ENCODE measurements at regions not wholly inside any gene's neighbourhood (a gene's known extent, or its start where the extent isn't known, plus 50 kb on each side); places are given as distances from the start of the nearest gene placed in this dataset.

DNA sequence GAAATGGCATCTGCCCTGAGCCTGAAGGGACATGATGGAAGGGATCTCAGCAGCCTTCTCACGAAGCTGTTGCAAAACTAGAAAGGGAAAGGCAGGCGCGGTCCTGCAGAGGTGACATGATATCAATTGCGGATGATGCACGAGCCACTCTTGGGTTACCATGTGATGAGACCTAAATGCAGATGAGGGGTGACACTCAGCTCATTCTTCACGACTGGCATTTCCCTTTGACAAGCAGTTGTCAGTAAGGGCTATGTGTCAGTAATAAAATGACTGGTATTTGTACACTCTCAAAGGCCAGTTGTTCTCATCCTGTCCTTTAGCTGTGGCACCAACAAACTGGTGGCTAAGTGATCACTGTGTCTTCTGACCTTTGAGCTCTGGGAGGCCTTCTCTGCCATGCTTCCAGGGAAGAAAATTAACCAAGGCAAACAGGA is 273.6 kb downstream of the ETAA1 start:
- Histone ChIP-seq H3K36me3 (ENCODE audit: control insufficient read depth in 2 of 2, insufficient read depth in 2 of 2, low read length in 1 of 2) (no peaks in the 10 kb centered on the region), H3K27ac (ENCODE audit: low read depth in 2 of 2, low read length in 1 of 2) (no peak overlapping the region), H3K4me1 (ENCODE audit: control insufficient read depth in 2 of 2, insufficient read depth in 2 of 2, low read length in 1 of 2) (no peaks in the 10 kb centered on the region), H3K9me3 (ENCODE audit: control insufficient read depth in 2 of 2, insufficient read depth in 1 of 2, low read depth in 1 of 2, low read length in 1 of 2) (no peaks in the 10 kb centered on the region), H3K4me3 (ENCODE audit: low read depth in 1 of 2, low read length in 2 of 2) (no peak overlapping the region), H3K27me3 (ENCODE audit: control insufficient read depth in 1 of 2, insufficient read depth in 2 of 2, low read length in 2 of 2) (peaks cover 0 to 3% of the 10 kb centered on the region in 2 donors)
- WGBS, 2 donors: 85 to 88% methylated on average over 6 of the region's 6 CpGs

GRCh38 chr2:67671464-67672450 is 274.6 kb downstream of the ETAA1 start:
- Histone ChIP-seq H3K4me3 (ENCODE audit: low read depth in 1 of 2, low read length in 2 of 2) (no peak overlapping the region), H3K36me3 (ENCODE audit: control insufficient read depth in 2 of 2, insufficient read depth in 2 of 2, low read length in 1 of 2) (no peaks in the 10 kb centered on the region), H3K9me3 (ENCODE audit: control insufficient read depth in 2 of 2, insufficient read depth in 1 of 2, low read depth in 1 of 2, low read length in 1 of 2) (no peaks in the 10 kb centered on the region), H3K4me1 (ENCODE audit: control insufficient read depth in 2 of 2, insufficient read depth in 2 of 2, low read length in 1 of 2) (no peaks in the 10 kb centered on the region), H3K27me3 (ENCODE audit: control insufficient read depth in 1 of 2, insufficient read depth in 2 of 2, low read length in 2 of 2) (peaks cover 0 to 3% of the 10 kb centered on the region in 2 donors), H3K27ac (ENCODE audit: low read depth in 2 of 2, low read length in 1 of 2) (no peak overlapping the region)
- 84 to 95% methylated on average over 10 of the region's 10 CpGs for WGBS, 2 donors

- no peaks in the 10 kb centered on the region for H3K36me3 ChIP-seq (ENCODE audit: control insufficient read depth in 2 of 2, insufficient read depth in 2 of 2, low read length in 1 of 2)
- WGBS, 2 donors: 70 to 73% methylated on average over 4 of the region's 4 CpGs
- no peaks in the 10 kb centered on the region for H3K4me1 ChIP-seq (ENCODE audit: control insufficient read depth in 2 of 2, insufficient read depth in 2 of 2, low read length in 1 of 2)
- no peaks in the 10 kb centered on the region for H3K9me3 ChIP-seq (ENCODE audit: control insufficient read depth in 2 of 2, insufficient read depth in 1 of 2, low read depth in 1 of 2, low read length in 1 of 2)
- H3K4me3 ChIP-seq (ENCODE audit: low read depth in 1 of 2, low read length in 2 of 2): no peak overlapping the region
- peaks cover 0 to 3% of the 10 kb centered on the region in 2 donors for H3K27me3 ChIP-seq (ENCODE audit: control insufficient read depth in 1 of 2, insufficient read depth in 2 of 2, low read length in 2 of 2)
- H3K27ac ChIP-seq (ENCODE audit: low read depth in 2 of 2, low read length in 1 of 2): no peak overlapping the region
Measured at GRCh38 chr2:67674668-67675067, 277.5 kb downstream of the ETAA1 start.

GRCh38 chr2:67684991-67685390 is 287.9 kb downstream of the ETAA1 start:
- WGBS, 2 donors: 58 to 63% methylated on average over 2 of the region's 2 CpGs
- H3K27ac ChIP-seq (ENCODE audit: low read depth in 2 of 2, low read length in 1 of 2): no peak overlapping the region

DNA sequence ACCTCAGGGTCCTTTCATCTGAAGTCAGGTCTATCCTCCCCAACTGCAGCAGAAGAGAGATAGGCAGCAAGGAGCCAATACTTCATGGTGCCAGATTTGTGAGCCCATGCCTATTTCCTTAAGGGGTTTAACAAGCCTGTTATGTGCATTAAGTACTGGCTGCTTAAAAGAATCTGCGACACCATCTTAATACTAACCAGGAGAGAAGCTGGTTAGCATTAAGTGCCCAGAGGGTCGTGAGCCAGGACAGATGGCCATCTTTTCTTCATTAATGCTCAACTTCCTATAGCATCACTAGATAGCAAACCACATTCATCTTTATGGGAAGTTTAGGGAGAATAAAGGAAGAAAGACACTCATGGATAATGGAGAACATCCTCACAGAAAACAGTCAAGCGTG is 289.1 kb downstream of the ETAA1 start:
- H3K27me3 ChIP-seq (ENCODE audit: control insufficient read depth in 1 of 2, insufficient read depth in 2 of 2, low read length in 2 of 2): no peaks in the 10 kb centered on the region
- H3K36me3 ChIP-seq (ENCODE audit: control insufficient read depth in 2 of 2, insufficient read depth in 2 of 2, low read length in 1 of 2): no peaks in the 10 kb centered on the region
- H3K27ac ChIP-seq (ENCODE audit: low read depth in 2 of 2, low read length in 1 of 2): no peak overlapping the region
- H3K9me3 ChIP-seq (ENCODE audit: control insufficient read depth in 2 of 2, insufficient read depth in 1 of 2, low read depth in 1 of 2, low read length in 1 of 2): no peaks in the 10 kb centered on the region
- WGBS, 2 donors: 92% methylated on average over 3 of the region's 3 CpGs
- H3K4me1 ChIP-seq (ENCODE audit: control insufficient read depth in 2 of 2, insufficient read depth in 2 of 2, low read length in 1 of 2): no peaks in the 10 kb centered on the region
- H3K4me3 ChIP-seq (ENCODE audit: low read depth in 1 of 2, low read length in 2 of 2): no peak overlapping the region

More at GRCh38 chr2:67684991-67685390, 287.9 kb downstream of the ETAA1 start:
- Histone ChIP-seq H3K9me3 (ENCODE audit: control insufficient read depth in 2 of 2, insufficient read depth in 1 of 2, low read depth in 1 of 2, low read length in 1 of 2) (no peaks in the 10 kb centered on the region), H3K27me3 (ENCODE audit: control insufficient read depth in 1 of 2, insufficient read depth in 2 of 2, low read length in 2 of 2) (no peaks in the 10 kb centered on the region), H3K4me1 (ENCODE audit: control insufficient read depth in 2 of 2, insufficient read depth in 2 of 2, low read length in 1 of 2) (no peaks in the 10 kb centered on the region), H3K36me3 (ENCODE audit: control insufficient read depth in 2 of 2, insufficient read depth in 2 of 2, low read length in 1 of 2) (no peaks in the 10 kb centered on the region), H3K4me3 (ENCODE audit: low read depth in 1 of 2, low read length in 2 of 2) (no peak overlapping the region)

GRCh38 chr2:67689186-67689585 is 292.1 kb downstream of the ETAA1 start:
- H3K36me3 ChIP-seq (ENCODE audit: control insufficient read depth in 2 of 2, insufficient read depth in 2 of 2, low read length in 1 of 2): no peaks in the 10 kb centered on the region
- H3K4me1 ChIP-seq (ENCODE audit: control insufficient read depth in 2 of 2, insufficient read depth in 2 of 2, low read length in 1 of 2): no peaks in the 10 kb centered on the region
- H3K9me3 ChIP-seq (ENCODE audit: control insufficient read depth in 2 of 2, insufficient read depth in 1 of 2, low read depth in 1 of 2, low read length in 1 of 2): no peaks in the 10 kb centered on the region
- H3K4me3 ChIP-seq (ENCODE audit: low read depth in 1 of 2, low read length in 2 of 2): no peak overlapping the region
- no peaks in the 10 kb centered on the region for H3K27me3 ChIP-seq (ENCODE audit: control insufficient read depth in 1 of 2, insufficient read depth in 2 of 2, low read length in 2 of 2)
- 58 to 73% methylated on average over 3 of the region's 3 CpGs for WGBS, 2 donors
- no peak overlapping the region for H3K27ac ChIP-seq (ENCODE audit: low read depth in 2 of 2, low read length in 1 of 2)

GRCh38 chr2:67689651-67690050 is 292.5 kb downstream of the ETAA1 start:
- no peaks in the 10 kb centered on the region for H3K36me3 ChIP-seq (ENCODE audit: control insufficient read depth in 2 of 2, insufficient read depth in 2 of 2, low read length in 1 of 2)
- H3K27ac ChIP-seq (ENCODE audit: low read depth in 2 of 2, low read length in 1 of 2): no peak overlapping the region
- H3K27me3 ChIP-seq (ENCODE audit: control insufficient read depth in 1 of 2, insufficient read depth in 2 of 2, low read length in 2 of 2): no peaks in the 10 kb centered on the region
- no peaks in the 10 kb centered on the region for H3K4me1 ChIP-seq (ENCODE audit: control insufficient read depth in 2 of 2, insufficient read depth in 2 of 2, low read length in 1 of 2)
- H3K9me3 ChIP-seq (ENCODE audit: control insufficient read depth in 2 of 2, insufficient read depth in 1 of 2, low read depth in 1 of 2, low read length in 1 of 2): no peaks in the 10 kb centered on the region
- WGBS, 2 donors: 35 to 39% methylated on average over 1 of the region's 1 CpG
- no peak overlapping the region for H3K4me3 ChIP-seq (ENCODE audit: low read depth in 1 of 2, low read length in 2 of 2)

GRCh38 chr2:67694445-67694844 is 297.3 kb downstream of the ETAA1 start:
- Histone ChIP-seq H3K27me3 (ENCODE audit: control insufficient read depth in 1 of 2, insufficient read depth in 2 of 2, low read length in 2 of 2) (no peaks in the 10 kb centered on the region), H3K27ac (ENCODE audit: low read depth in 2 of 2, low read length in 1 of 2) (no peak overlapping the region), H3K36me3 (ENCODE audit: control insufficient read depth in 2 of 2, insufficient read depth in 2 of 2, low read length in 1 of 2) (no peaks in the 10 kb centered on the region), H3K4me3 (ENCODE audit: low read depth in 1 of 2, low read length in 2 of 2) (no peak overlapping the region), H3K9me3 (ENCODE audit: control insufficient read depth in 2 of 2, insufficient read depth in 1 of 2, low read depth in 1 of 2, low read length in 1 of 2) (no peaks in the 10 kb centered on the region), H3K4me1 (ENCODE audit: control insufficient read depth in 2 of 2, insufficient read depth in 2 of 2, low read length in 1 of 2) (no peaks in the 10 kb centered on the region)
- 40 to 43% methylated on average over 10 of the region's 10 CpGs for WGBS, 2 donors

DNA sequence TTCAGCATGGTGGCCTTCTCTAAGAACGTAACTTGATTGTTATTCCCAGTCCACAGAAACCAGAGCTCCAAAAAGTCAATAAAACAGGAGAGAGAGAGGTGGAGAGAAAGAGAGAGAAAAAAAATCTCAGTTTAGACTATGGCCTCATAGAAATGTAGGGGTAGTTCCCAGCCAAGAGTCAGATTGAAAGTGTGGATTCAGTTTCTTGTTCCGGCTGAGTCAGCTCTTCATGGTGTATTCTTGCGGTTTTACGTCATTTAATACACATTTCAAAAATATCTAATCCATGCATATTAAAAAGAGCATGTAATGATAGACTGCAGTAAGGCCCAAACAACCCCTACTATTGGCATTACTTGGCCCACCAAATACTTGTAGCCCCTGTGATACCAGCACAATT is 303.9 kb downstream of the ETAA1 start:
- WGBS, 2 donors: 93 to 94% methylated on average over 4 of the region's 4 CpGs
- no peak overlapping the region for H3K27ac ChIP-seq (ENCODE audit: low read depth in 2 of 2, low read length in 1 of 2)
- no peaks in the 10 kb centered on the region for H3K27me3 ChIP-seq (ENCODE audit: control insufficient read depth in 1 of 2, insufficient read depth in 2 of 2, low read length in 2 of 2)
- H3K4me3 ChIP-seq (ENCODE audit: low read depth in 1 of 2, low read length in 2 of 2): no peak overlapping the region
- no peaks in the 10 kb centered on the region for H3K4me1 ChIP-seq (ENCODE audit: control insufficient read depth in 2 of 2, insufficient read depth in 2 of 2, low read length in 1 of 2)
- no peaks in the 10 kb centered on the region for H3K9me3 ChIP-seq (ENCODE audit: control insufficient read depth in 2 of 2, insufficient read depth in 1 of 2, low read depth in 1 of 2, low read length in 1 of 2)
- H3K36me3 ChIP-seq (ENCODE audit: control insufficient read depth in 2 of 2, insufficient read depth in 2 of 2, low read length in 1 of 2): no peaks in the 10 kb centered on the region

GRCh38 chr2:67702284-67702683 is 305.2 kb downstream of the ETAA1 start:
- 86 to 88% methylated on average over 4 of the region's 4 CpGs for WGBS, 2 donors
- no peak overlapping the region for H3K27ac ChIP-seq (ENCODE audit: low read depth in 2 of 2, low read length in 1 of 2)
- H3K9me3 ChIP-seq (ENCODE audit: control insufficient read depth in 2 of 2, insufficient read depth in 1 of 2, low read depth in 1 of 2, low read length in 1 of 2): no peaks in the 10 kb centered on the region
- H3K4me3 ChIP-seq (ENCODE audit: low read depth in 1 of 2, low read length in 2 of 2): no peak overlapping the region
- no peaks in the 10 kb centered on the region for H3K27me3 ChIP-seq (ENCODE audit: control insufficient read depth in 1 of 2, insufficient read depth in 2 of 2, low read length in 2 of 2)
- no peaks in the 10 kb centered on the region for H3K4me1 ChIP-seq (ENCODE audit: control insufficient read depth in 2 of 2, insufficient read depth in 2 of 2, low read length in 1 of 2)
- no peaks in the 10 kb centered on the region for H3K36me3 ChIP-seq (ENCODE audit: control insufficient read depth in 2 of 2, insufficient read depth in 2 of 2, low read length in 1 of 2)

All from esophagus (tissue), 2 donors.